GM21447 (cell line): ENCODE measurements at regions not wholly inside any gene's neighbourhood (a gene's known extent, or its start where the extent isn't known, plus 50 kb on each side); places are given as distances from the start of the nearest gene placed in this dataset.

Experiments
- ATAC-seq: cut with Tn5 transposase; IDR thresholded peaks from one replicate; pipeline ENCODE4 v1.9.1; 2021; ENCODE audit not compliant: unreplicated experiment

- ATAC-seq, result no peak
Measured at GRCh38 chr4:13892739-13893105, 265.2 kb upstream of the BOD1L1 start.

GRCh38 chr4:13893211-13893610, 265.7 kb upstream of the BOD1L1 start:
- no peak for ATAC-seq

- no peak for ATAC-seq
Measured at GRCh38 chr4:13893987-13894386, 266.5 kb upstream of the BOD1L1 start.

- ATAC-seq, result no peak
Measured at GRCh38 chr4:13900780-13901179, 273.3 kb upstream of the BOD1L1 start.

GRCh38 chr4:13902146-13902545, 274.6 kb upstream of the BOD1L1 start:
- ATAC-seq, result no peak

- no peak for ATAC-seq
Measured at GRCh38 chr4:13903061-13903460, 275.5 kb upstream of the BOD1L1 start.

GRCh38 chr4:13903901-13904300, 276.4 kb upstream of the BOD1L1 start:
- ATAC-seq, result no peak

- no peak for ATAC-seq
Measured at GRCh38 chr4:13905543-13905942, 278.0 kb upstream of the BOD1L1 start.

GRCh38 chr4:13906727-13907126, 279.2 kb upstream of the BOD1L1 start:
- no peak for ATAC-seq

GRCh38 chr4:13907255-13907751, 279.8 kb upstream of the BOD1L1 start:
- ATAC-seq, result no peak

GRCh38 chr4:13908455-13908854, 280.9 kb upstream of the BOD1L1 start:
- no peak for ATAC-seq

GRCh38 chr4:13910556-13910955, 283.0 kb upstream of the BOD1L1 start:
- ATAC-seq, result no peak

- no peak for ATAC-seq
Measured at GRCh38 chr4:13911256-13911655, 283.7 kb upstream of the BOD1L1 start.

- no peak for ATAC-seq
Measured at GRCh38 chr4:13912436-13912925, 285.0 kb upstream of the BOD1L1 start.

- ATAC-seq, result no peak
Measured at GRCh38 chr4:13912966-13913365, 285.4 kb upstream of the BOD1L1 start.

- no peak for ATAC-seq
Measured at GRCh38 chr4:13917015-13917414, 289.5 kb upstream of the BOD1L1 start.

GRCh38 chr4:13918110-13918509, 290.6 kb upstream of the BOD1L1 start:
- ATAC-seq, result no peak

- ATAC-seq, result no peak
Measured at GRCh38 chr4:13918991-13919441, 291.5 kb upstream of the BOD1L1 start.

GRCh38 chr4:13920111-13920875, 292.8 kb upstream of the BOD1L1 start:
- ATAC-seq, result no peak

- no peak for ATAC-seq
Measured at GRCh38 chr4:13920901-13921300, 293.4 kb upstream of the BOD1L1 start.

GRCh38 chr4:13921805-13922204, 294.3 kb upstream of the BOD1L1 start:
- ATAC-seq, result no peak

- ATAC-seq, result no peak
Measured at GRCh38 chr4:13922459-13922858, 294.9 kb upstream of the BOD1L1 start.
